ENCODE measurements at regions not wholly inside any gene's neighbourhood (a gene's known extent, or its start where the extent isn't known, plus 50 kb on each side); places are given as distances from the start of the nearest gene placed in this dataset.

- TF ChIP-seq, protein P1, sequence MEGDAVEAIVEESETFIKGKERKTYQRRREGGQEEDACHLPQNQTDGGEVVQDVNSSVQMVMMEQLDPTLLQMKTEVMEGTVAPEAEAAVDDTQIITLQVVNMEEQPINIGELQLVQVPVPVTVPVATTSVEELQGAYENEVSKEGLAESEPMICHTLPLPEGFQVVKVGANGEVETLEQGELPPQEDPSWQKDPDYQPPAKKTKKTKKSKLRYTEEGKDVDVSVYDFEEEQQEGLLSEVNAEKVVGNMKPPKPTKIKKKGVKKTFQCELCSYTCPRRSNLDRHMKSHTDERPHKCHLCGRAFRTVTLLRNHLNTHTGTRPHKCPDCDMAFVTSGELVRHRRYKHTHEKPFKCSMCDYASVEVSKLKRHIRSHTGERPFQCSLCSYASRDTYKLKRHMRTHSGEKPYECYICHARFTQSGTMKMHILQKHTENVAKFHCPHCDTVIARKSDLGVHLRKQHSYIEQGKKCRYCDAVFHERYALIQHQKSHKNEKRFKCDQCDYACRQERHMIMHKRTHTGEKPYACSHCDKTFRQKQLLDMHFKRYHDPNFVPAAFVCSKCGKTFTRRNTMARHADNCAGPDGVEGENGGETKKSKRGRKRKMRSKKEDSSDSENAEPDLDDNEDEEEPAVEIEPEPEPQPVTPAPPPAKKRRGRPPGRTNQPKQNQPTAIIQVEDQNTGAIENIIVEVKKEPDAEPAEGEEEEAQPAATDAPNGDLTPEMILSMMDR (IDR thresholded peaks at IDR 0.05), result no peak
- TF ChIP-seq POLR2A (IDR thresholded peaks at IDR 0.05) (no peak), POLR2AphosphoS5 (IDR thresholded peaks at IDR 0.05) (no peak)
Observed at GRCh38 chr2:120612471-120612870, 123.2 kb upstream of the GLI2 start.
